Neutrophil (primary cell): ENCODE measurements at regions not wholly inside any gene's neighbourhood (a gene's known extent, or its start where the extent isn't known, plus 50 kb on each side); places are given as distances from the start of the nearest gene placed in this dataset.

Experiments used
- H3K27ac ChIP-seq: fragments of 200-600 bp; sonication (generic); 2 replicates; pipeline ENCODE4 v1.5.1; 2016; ENCODE audit warnings: mild to moderate bottlenecking, moderate library complexity
- H3K27me3 ChIP-seq: fragments of 200-600 bp; sonication (generic); 2 replicates; pipeline ENCODE4 v1.6.0; 2016; ENCODE audit warnings: mild to moderate bottlenecking
- H3K36me3 ChIP-seq: fragments of 200-600 bp; sonication (generic); 2 replicates; pipeline ENCODE4 v1.5.1; 2017
- H3K4me1 ChIP-seq, 2 experiments: fragments of 200-600 bp in 1 of 2; sonication (generic) in 1 of 2; 1 replicate in 1 of 2; 2 replicates in 1 of 2; pipeline versions ENCODE4 v1.5.1 to v1.6.1; 2013 to 2016; ENCODE audit warnings: low read depth in 1 of 2, low read length in 1 of 2, mild to moderate bottlenecking in 1 of 2, moderate library complexity in 1 of 2; ENCODE audit not compliant: control insufficient read depth in 1 of 2, insufficient read depth in 1 of 2
- H3K4me3 ChIP-seq, 2 experiments: fragments of 200-600 bp in 1 of 2; sonication (generic) in 1 of 2; 1 replicate in 1 of 2; 2 replicates in 1 of 2; pipeline ENCODE4 v1.5.1; 2013 to 2016; ENCODE audit warnings: low read depth in 1 of 2, low read length in 1 of 2, mild to moderate bottlenecking in 1 of 2, moderate library complexity in 1 of 2
- H3K9me3 ChIP-seq: fragments of 200-600 bp; sonication (generic); 2 replicates; pipeline ENCODE4 v1.5.1; 2016
- TF ChIP-seq, protein P1 (sequence below): fragments of 200-600 bp; sonication (generic); IDR thresholded peaks from 2 replicates; pipeline ENCODE4 v1.5.1; 2016; ENCODE audit warnings: antibody characterized with exemption

GRCh38 chr4:78691971-78692821 is 84.0 kb upstream of the BMP2K start:
- Histone ChIP-seq H3K36me3 (no peaks in the 10 kb centered on the region), H3K27ac (no peak overlapping the region), H3K4me3 (no peak overlapping the region), H3K4me1 (no peaks in the 10 kb centered on the region), H3K9me3 (no peaks in the 10 kb centered on the region), H3K27me3 (no peaks in the 10 kb centered on the region)
- TF ChIP-seq, protein P1, sequence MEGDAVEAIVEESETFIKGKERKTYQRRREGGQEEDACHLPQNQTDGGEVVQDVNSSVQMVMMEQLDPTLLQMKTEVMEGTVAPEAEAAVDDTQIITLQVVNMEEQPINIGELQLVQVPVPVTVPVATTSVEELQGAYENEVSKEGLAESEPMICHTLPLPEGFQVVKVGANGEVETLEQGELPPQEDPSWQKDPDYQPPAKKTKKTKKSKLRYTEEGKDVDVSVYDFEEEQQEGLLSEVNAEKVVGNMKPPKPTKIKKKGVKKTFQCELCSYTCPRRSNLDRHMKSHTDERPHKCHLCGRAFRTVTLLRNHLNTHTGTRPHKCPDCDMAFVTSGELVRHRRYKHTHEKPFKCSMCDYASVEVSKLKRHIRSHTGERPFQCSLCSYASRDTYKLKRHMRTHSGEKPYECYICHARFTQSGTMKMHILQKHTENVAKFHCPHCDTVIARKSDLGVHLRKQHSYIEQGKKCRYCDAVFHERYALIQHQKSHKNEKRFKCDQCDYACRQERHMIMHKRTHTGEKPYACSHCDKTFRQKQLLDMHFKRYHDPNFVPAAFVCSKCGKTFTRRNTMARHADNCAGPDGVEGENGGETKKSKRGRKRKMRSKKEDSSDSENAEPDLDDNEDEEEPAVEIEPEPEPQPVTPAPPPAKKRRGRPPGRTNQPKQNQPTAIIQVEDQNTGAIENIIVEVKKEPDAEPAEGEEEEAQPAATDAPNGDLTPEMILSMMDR = no peak

- no peaks in the 10 kb centered on the region for H3K9me3 ChIP-seq
- no peak overlapping the region for H3K27ac ChIP-seq
- no peaks in the 10 kb centered on the region for H3K4me1 ChIP-seq
- no peak overlapping the region for H3K4me3 ChIP-seq
- H3K27me3 ChIP-seq = no peaks in the 10 kb centered on the region
- H3K36me3 ChIP-seq = no peaks in the 10 kb centered on the region
- TF ChIP-seq, protein P1 = no peak
Observed at GRCh38 chr4:78692822-78693170, 83.4 kb upstream of the BMP2K start.

DNA sequence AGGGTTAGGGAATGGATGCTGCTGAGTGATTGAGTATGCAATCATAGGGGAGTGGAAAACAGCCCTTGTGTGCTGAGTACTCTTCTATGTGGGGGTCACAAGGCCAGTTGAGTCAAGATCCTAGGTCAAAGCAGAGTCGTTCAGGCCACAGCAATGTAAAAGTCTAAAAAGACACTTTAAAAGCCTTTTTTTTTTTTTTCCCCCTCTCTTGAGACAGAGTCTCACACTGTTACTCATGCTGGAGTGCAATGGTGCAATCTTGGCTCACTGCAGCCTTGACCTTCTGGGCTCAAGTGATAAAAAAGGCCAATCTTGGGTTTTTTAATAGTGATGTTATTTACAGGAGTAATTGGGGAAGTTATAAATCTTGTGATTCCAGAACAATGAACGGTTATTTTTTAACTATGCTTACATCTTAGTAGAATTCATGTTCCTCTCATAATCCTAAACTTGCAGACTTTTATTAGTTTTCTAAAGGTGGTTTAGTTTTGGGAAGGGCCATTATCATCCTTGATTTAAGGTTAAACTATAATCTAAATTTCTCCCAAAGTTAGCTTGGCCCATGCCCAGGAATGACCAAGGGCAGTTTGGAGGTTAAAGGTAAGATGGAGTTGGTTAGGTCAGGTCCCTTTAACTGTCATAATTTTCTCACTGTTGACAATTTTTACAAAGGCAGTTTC is 82.2 kb upstream of the BMP2K start:
- H3K36me3 ChIP-seq = no peaks in the 10 kb centered on the region
- no peak overlapping the region for H3K4me3 ChIP-seq
- TF ChIP-seq, protein P1 = no peak
- H3K27me3 ChIP-seq = no peaks in the 10 kb centered on the region
- no peaks in the 10 kb centered on the region for H3K4me1 ChIP-seq
- no peaks in the 10 kb centered on the region for H3K9me3 ChIP-seq
- H3K27ac ChIP-seq = no peak overlapping the region

GRCh38 chr4:78694457-78694787 is 81.7 kb upstream of the BMP2K start:
- H3K27ac ChIP-seq = no peak overlapping the region
- H3K9me3 ChIP-seq = no peaks in the 10 kb centered on the region
- no peak overlapping the region for H3K4me3 ChIP-seq
- H3K27me3 ChIP-seq = no peaks in the 10 kb centered on the region
- TF ChIP-seq, protein P1 = no peak
- H3K36me3 ChIP-seq = no peaks in the 10 kb centered on the region
- no peaks in the 10 kb centered on the region for H3K4me1 ChIP-seq

- no peak overlapping the region for H3K27ac ChIP-seq
- no peak overlapping the region for H3K4me3 ChIP-seq
- H3K36me3 ChIP-seq = no peaks in the 10 kb centered on the region
- no peaks in the 10 kb centered on the region for H3K9me3 ChIP-seq
- TF ChIP-seq, protein P1 = no peak
- H3K4me1 ChIP-seq = no peaks in the 10 kb centered on the region
- H3K27me3 ChIP-seq = no peaks in the 10 kb centered on the region
Observed at GRCh38 chr4:78695910-78696309, 80.2 kb upstream of the BMP2K start.
